DND-41 (cell line): ENCODE measurements at regions not wholly inside any gene's neighbourhood (a gene's known extent, or its start where the extent isn't known, plus 50 kb on each side); places are given as distances from the start of the nearest gene placed in this dataset.

Source experiments
- ATAC-seq: fragments of 200-7000 bp; cut with Tn5 transposase; 3 replicates; pipeline ENCODE4 v1.9.1; 2021; ENCODE audit warnings: low read depth; ENCODE audit not compliant: insufficient read depth
- DNase-seq: peaks from one replicate; pipeline ENCODE4 v3.0.0-alpha.2; 2020
- H2AFZ ChIP-seq: 2 replicates; pipeline ENCODE4 v1.6.0; 2012; ENCODE audit warnings: low read depth, low read length
- H3K27ac ChIP-seq: 2 replicates; pipeline ENCODE4 v1.5.1; 2012; ENCODE audit warnings: low read length, inconsistent platforms
- H3K27me3 ChIP-seq: fragments of 200-600 bp; sonication (generic); 2 replicates; pipeline ENCODE4 v1.6.0; 2012; ENCODE audit warnings: low read length, mild to moderate bottlenecking, inconsistent platforms; ENCODE audit not compliant: insufficient read depth, poor library complexity
- H3K36me3 ChIP-seq: 2 replicates; pipeline ENCODE4 v1.5.1; 2012; ENCODE audit warnings: low read length, inconsistent platforms; ENCODE audit not compliant: insufficient read depth
- H3K4me1 ChIP-seq: 2 replicates; pipeline ENCODE4 v1.5.1; 2012; ENCODE audit warnings: mild to moderate bottlenecking, low read length; ENCODE audit not compliant: insufficient read depth
- H3K4me2 ChIP-seq: 2 replicates; pipeline ENCODE4 v1.6.0; 2012; ENCODE audit warnings: mild to moderate bottlenecking, moderate library complexity, low read length, inconsistent platforms; ENCODE audit not compliant: insufficient read depth
- H3K4me3 ChIP-seq, 2 experiments: fragments of 200-600 bp in 1 of 2; shearing (Covaris generic) in 1 of 2; 2 replicates each; pipeline ENCODE4 v1.5.1; 2012 to 2016; ENCODE audit warnings: inconsistent platforms in 2 of 2, low read length in 2 of 2, mild to moderate bottlenecking in 2 of 2, low read depth in 1 of 2, moderate library complexity in 1 of 2
- H3K79me2 ChIP-seq: 2 replicates; pipeline ENCODE4 v1.6.0; 2012; ENCODE audit warnings: low read length, inconsistent platforms; ENCODE audit not compliant: insufficient read depth
- H3K9ac ChIP-seq: 2 replicates; pipeline ENCODE4 v1.6.0; 2012; ENCODE audit warnings: low read depth, mild to moderate bottlenecking, inconsistent platforms, low read length, moderate library complexity
- H3K9me3 ChIP-seq: 2 replicates; pipeline ENCODE4 v1.5.1; 2012; ENCODE audit warnings: low read length, moderate library complexity, mild to moderate bottlenecking, inconsistent platforms; ENCODE audit not compliant: insufficient read depth, severe bottlenecking
- H4K20me1 ChIP-seq: 2 replicates; pipeline ENCODE4 v1.6.0; 2012; ENCODE audit warnings: low read length; ENCODE audit not compliant: insufficient read depth
- EZH2 ChIP-seq: IDR thresholded peaks from 3 replicates; pipeline ENCODE4 v1.6.1; 2012; ENCODE audit warnings: borderline replicate concordance, low read depth, mild to moderate bottlenecking, moderate library complexity, low read length, inconsistent platforms; ENCODE audit not compliant: severe bottlenecking
- TF ChIP-seq, protein P1 (sequence below): IDR thresholded peaks from 2 replicates; pipeline ENCODE4 v1.5.1; 2012; ENCODE audit warnings: borderline replicate concordance, low read length, moderate library complexity, mild to moderate bottlenecking; ENCODE audit not compliant: poor library complexity, severe bottlenecking; ENCODE audit errors: extremely low read depth

DNA sequence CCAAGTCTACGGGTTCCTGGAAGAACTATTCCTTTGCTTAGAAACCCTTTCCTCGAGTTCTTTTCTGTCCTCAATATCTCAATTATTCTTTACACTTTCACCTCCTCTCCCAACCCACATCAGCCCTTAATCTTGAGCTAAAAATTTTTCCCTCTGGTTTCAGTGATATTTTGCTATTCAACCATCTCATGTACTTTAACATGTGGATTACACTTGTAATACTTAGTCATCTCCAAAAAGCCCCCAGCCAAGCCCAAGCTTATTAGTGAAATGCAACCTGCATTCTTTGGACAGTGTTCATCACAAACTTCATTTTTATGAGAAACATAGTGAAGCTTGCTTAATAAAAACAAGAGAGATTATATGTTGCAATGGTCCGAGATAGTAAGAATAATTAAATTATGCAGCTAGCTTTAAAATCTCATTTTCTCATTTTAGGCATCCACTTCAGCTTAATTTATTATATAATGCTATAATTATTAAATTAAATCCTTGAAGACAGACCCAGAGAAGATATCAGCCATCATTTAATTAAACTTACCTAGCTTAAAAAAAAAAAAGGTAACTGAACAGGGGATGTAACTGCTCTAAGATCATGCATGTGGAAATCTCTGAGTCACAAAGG is 534.5 kb upstream of the TBL1XR1 start:
- ATAC-seq (no peak), DNase-seq (no peak)
- no peak overlapping the region for H3K9ac ChIP-seq
- peaks cover 12% of the 10 kb centered on the region for H3K4me1 ChIP-seq
- no peaks in the 10 kb centered on the region for H3K36me3 ChIP-seq
- H3K79me2 ChIP-seq, result no peaks in the 10 kb centered on the region
- no peaks in the 10 kb centered on the region for H3K9me3 ChIP-seq
- no peak overlapping the region for H3K27ac ChIP-seq
- H3K4me3 ChIP-seq, result no peak overlapping the region
- H3K27me3 ChIP-seq, result no peaks in the 10 kb centered on the region
- no peak overlapping the region for H2AFZ ChIP-seq
- TF ChIP-seq, protein P1, sequence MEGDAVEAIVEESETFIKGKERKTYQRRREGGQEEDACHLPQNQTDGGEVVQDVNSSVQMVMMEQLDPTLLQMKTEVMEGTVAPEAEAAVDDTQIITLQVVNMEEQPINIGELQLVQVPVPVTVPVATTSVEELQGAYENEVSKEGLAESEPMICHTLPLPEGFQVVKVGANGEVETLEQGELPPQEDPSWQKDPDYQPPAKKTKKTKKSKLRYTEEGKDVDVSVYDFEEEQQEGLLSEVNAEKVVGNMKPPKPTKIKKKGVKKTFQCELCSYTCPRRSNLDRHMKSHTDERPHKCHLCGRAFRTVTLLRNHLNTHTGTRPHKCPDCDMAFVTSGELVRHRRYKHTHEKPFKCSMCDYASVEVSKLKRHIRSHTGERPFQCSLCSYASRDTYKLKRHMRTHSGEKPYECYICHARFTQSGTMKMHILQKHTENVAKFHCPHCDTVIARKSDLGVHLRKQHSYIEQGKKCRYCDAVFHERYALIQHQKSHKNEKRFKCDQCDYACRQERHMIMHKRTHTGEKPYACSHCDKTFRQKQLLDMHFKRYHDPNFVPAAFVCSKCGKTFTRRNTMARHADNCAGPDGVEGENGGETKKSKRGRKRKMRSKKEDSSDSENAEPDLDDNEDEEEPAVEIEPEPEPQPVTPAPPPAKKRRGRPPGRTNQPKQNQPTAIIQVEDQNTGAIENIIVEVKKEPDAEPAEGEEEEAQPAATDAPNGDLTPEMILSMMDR, result no peak
- no peak for TF ChIP-seq EZH2
- no peaks in the 10 kb centered on the region for H4K20me1 ChIP-seq
- H3K4me2 ChIP-seq, result no peak overlapping the region

GRCh38 chr3:177733233-177733632 is 536.0 kb upstream of the TBL1XR1 start:
- Histone ChIP-seq H3K27ac (no peak overlapping the region), H2AFZ (no peak overlapping the region), H3K27me3 (no peaks in the 10 kb centered on the region), H4K20me1 (no peaks in the 10 kb centered on the region), H3K9me3 (no peaks in the 10 kb centered on the region), H3K4me1 (peaks cover 12% of the 10 kb centered on the region), H3K36me3 (no peaks in the 10 kb centered on the region), H3K4me2 (no peak overlapping the region), H3K4me3 (no peak overlapping the region), H3K79me2 (no peaks in the 10 kb centered on the region), H3K9ac (no peak overlapping the region)
- ATAC-seq, result no peak
- no peak for DNase-seq
- TF ChIP-seq EZH2, result no peak
- TF ChIP-seq, protein P1, result no peak

DNA sequence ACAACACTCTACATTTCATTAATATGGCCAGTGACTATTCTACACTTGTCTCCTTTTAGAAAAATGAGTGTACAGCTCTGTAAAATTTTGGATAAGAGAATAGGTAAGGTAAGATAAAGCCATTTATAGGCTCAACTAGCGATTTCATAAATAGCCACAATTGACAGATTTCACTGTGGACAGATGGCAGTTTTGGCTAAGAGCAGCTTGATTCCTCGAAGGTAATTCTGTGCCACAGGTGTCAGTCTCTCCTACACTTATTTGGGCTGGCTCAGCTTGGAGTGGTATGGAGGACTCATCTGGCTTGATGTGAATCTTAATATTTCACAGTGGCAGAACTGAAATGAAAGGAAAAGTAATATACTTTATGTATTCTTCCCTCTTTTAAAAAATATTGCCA is 536.7 kb upstream of the TBL1XR1 start:
- Histone ChIP-seq H3K9me3 (no peaks in the 10 kb centered on the region), H3K36me3 (no peaks in the 10 kb centered on the region), H3K4me3 (no peak overlapping the region), H3K79me2 (no peaks in the 10 kb centered on the region), H3K9ac (no peak overlapping the region), H3K27ac (no peak overlapping the region), H3K4me2 (no peak overlapping the region), H2AFZ (no peak overlapping the region), H4K20me1 (no peaks in the 10 kb centered on the region), H3K4me1 (peaks cover 12% of the 10 kb centered on the region), H3K27me3 (no peaks in the 10 kb centered on the region)
- ATAC-seq, result no peak
- TF ChIP-seq, protein P1, result no peak
- no peak for TF ChIP-seq EZH2
- no peak for DNase-seq

- Histone ChIP-seq H3K79me2 (no peaks in the 10 kb centered on the region), H3K4me3 (no peak overlapping the region), H3K9me3 (no peaks in the 10 kb centered on the region), H2AFZ (no peak overlapping the region), H4K20me1 (no peaks in the 10 kb centered on the region), H3K4me1 (no peaks in the 10 kb centered on the region), H3K27me3 (no peaks in the 10 kb centered on the region), H3K9ac (no peak overlapping the region), H3K4me2 (no peak overlapping the region), H3K36me3 (no peaks in the 10 kb centered on the region), H3K27ac (no peak overlapping the region)
- TF ChIP-seq EZH2, result no peak
- TF ChIP-seq, protein P1, result no peak
- no peak for ATAC-seq
- DNase-seq, result no peak
These were observed 538.1 kb upstream of the TBL1XR1 start for GRCh38 chr3:177735431-177735830.
